ENCODE measurements at regions not wholly inside any gene's neighbourhood (a gene's known extent, or its start where the extent isn't known, plus 50 kb on each side); places are given as distances from the start of the nearest gene placed in this dataset.

DNA sequence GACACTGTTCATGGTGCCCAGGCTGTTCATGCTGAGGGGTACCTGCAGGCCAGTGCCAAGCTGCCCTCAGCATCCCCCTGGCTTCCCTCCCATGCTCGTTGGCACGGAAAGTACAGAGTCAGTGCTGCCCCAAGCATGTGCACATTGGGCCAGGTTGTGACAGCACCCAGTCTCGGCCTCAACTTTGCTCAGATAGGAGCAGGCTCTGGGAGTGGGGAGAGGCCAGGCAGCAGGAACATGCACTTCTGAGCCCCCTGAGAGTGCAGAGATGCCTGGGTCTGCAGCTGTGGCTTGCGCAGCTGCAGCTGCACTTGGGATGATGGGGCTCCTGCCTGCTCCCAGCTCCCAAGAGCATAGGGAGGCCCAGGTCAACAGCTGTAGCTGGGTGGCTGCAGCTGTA is 966.4 kb upstream of the NCAM2 start:
- H3K27ac ChIP-seq (ENCODE audit: insufficient read depth, low read depth, low read length): no peak overlapping the region
- no peaks in the 10 kb centered on the region for H3K27me3 ChIP-seq (ENCODE audit: control insufficient read depth in 2 of 2, insufficient read depth in 2 of 2, low read length in 2 of 2)
- CTCF ChIA-PET: no interaction called here
- no peaks in the 10 kb centered on the region for H3K9me3 ChIP-seq (replicated peaks; ENCODE audit: control insufficient read depth, insufficient read depth, low read length)
- no peaks in the 10 kb centered on the region for H3K79me2 ChIP-seq (ENCODE audit: control insufficient read depth, insufficient read depth, low read length)
- H3K36me3 ChIP-seq (ENCODE audit: control insufficient read depth in 2 of 2, extremely low read depth in 1 of 2, insufficient read depth in 2 of 2, low read length in 2 of 2): no peaks in the 10 kb centered on the region
- no peak overlapping the region for H3K9ac ChIP-seq (replicated peaks; ENCODE audit: extremely low read depth, insufficient read depth, low read length)
- DNase-seq (ENCODE audit: low read depth, low spot score) (no peak), FAIRE-seq (no peak)
- H3K9me1 ChIP-seq (replicated peaks; ENCODE audit: control insufficient read depth, extremely low read depth, insufficient read depth, low read length): no peaks in the 10 kb centered on the region
- H4K20me1 ChIP-seq (replicated peaks; ENCODE audit: control insufficient read depth, extremely low read depth, insufficient read depth, low read length): no peaks in the 10 kb centered on the region
- no peak overlapping the region for H2AFZ ChIP-seq (ENCODE audit: low read depth, low read length)
- H3K4me1 ChIP-seq (ENCODE audit: control insufficient read depth, extremely low read depth, insufficient read depth, low read length): no peaks in the 10 kb centered on the region
- TF ChIP-seq MYC (IDR thresholded peaks at IDR 0.05; ENCODE audit: low read depth, low read length) (no peak), MAX (IDR thresholded peaks at IDR 0.05; ENCODE audit: insufficient read depth, insufficient read length) (no peak), POLR2A (IDR thresholded peaks at IDR 0.05; ENCODE audit: low read depth, low read length) (no peak), GATA2 (IDR thresholded peaks at IDR 0.05; ENCODE audit: insufficient read depth, insufficient read length, low read depth, low read length) (no peak), FOS (IDR thresholded peaks at IDR 0.05; ENCODE audit: borderline replicate concordance, insufficient read depth, low read length) (no peak), JUN (IDR thresholded peaks at IDR 0.05; ENCODE audit: borderline replicate concordance, insufficient read depth, insufficient read length, low read depth) (no peak), POLR2AphosphoS5 (IDR thresholded peaks at IDR 0.05; ENCODE audit: insufficient read depth, low read depth, low read length) (no peak), CTCF (IDR thresholded peaks at IDR 0.05; ENCODE audit: extremely low read depth in 1 of 2, insufficient read depth in 1 of 2, low read depth in 1 of 2, low read length in 2 of 2) (no peak), EZH2 (IDR thresholded peaks at IDR 0.05; ENCODE audit: borderline replicate concordance, low read depth, low read length, severe bottlenecking) (no peak)
- BruUV-seq (replicated peaks): no TSS peak
- intact Hi-C loops (cut with micrococcal nuclease): no loop called here
- POLR2A ChIA-PET: no interaction called here
- dilution Hi-C loops (cut with MboI; ENCODE audit: extremely low pct_ligation_motif_present, low sequenced_read_pairs): no loop called here
- H3K4me2 ChIP-seq (ENCODE audit: insufficient read depth, low read length): no peak overlapping the region
- no peak overlapping the region for H3K4me3 ChIP-seq (replicated peaks in 1 of 3; ENCODE audit: insufficient read depth in 1 of 3, low read depth in 1 of 3, low read length in 3 of 3)

Measured in endothelial cell of umbilical vein (primary cell).